B cell (primary cell): ENCODE measurements at regions not wholly inside any gene's neighbourhood (a gene's known extent, or its start where the extent isn't known, plus 50 kb on each side); places are given as distances from the start of the nearest gene placed in this dataset.

ENCODE experiments used
- ATAC-seq: fragments of 200-7000 bp; cut with Tn5 transposase; one replicate; pipeline ENCODE4 v1.10.0; 2021; ENCODE audit warnings: low read depth, mild to moderate bottlenecking, moderate number of reproducible peaks, moderate library complexity
- CTCF ChIA-PET: fragments of 350-600 bp; sonication (Branson Sonifier 250); formaldehyde crosslinking; loops from one replicate; lab custom pipeline; 2021; ENCODE audit warnings: antibody characterized with exemption, inconsistent platforms; lab: Charles Lee
- POLR2A ChIA-PET: fragments of 350-600 bp; sonication (Branson Sonifier 250); formaldehyde crosslinking; loops from one replicate; lab custom pipeline; 2021; ENCODE audit warnings: antibody characterized with exemption; lab: Charles Lee
- DNase-seq: peaks from one replicate; pipeline ENCODE4 v3.0.0; 2013
- H2AFZ ChIP-seq: 2 replicates; pipeline ENCODE4 v1.6.1; 2012; ENCODE audit warnings: mild to moderate bottlenecking, low read depth, low read length; ENCODE audit not compliant: insufficient read depth, poor library complexity, severe bottlenecking
- H3K27ac ChIP-seq, 2 donors: 1 replicate in 1 of 2; 2 replicates in 1 of 2; pipeline ENCODE4 v1.5.1; 2012 to 2013; ENCODE audit warnings: low read length in 2 of 2, mild to moderate bottlenecking in 2 of 2, moderate library complexity in 1 of 2
- H3K27me3 ChIP-seq, 4 experiments: fragments of 200-600 bp in 1 of 4; sonication (generic) in 1 of 4; replicated peaks in 1 of 4; 1 replicate in 2 of 4; 2 replicates in 2 of 4; pipeline versions ENCODE4 v1.6.1 to v1.7.0; 2013 to 2016; ENCODE audit warnings: low read length in 3 of 4, mild to moderate bottlenecking in 2 of 4, mixed read lengths in 1 of 4, moderate library complexity in 1 of 4; ENCODE audit not compliant: insufficient read depth in 4 of 4, control insufficient read depth in 3 of 4; ENCODE audit errors: control extremely low read depth in 1 of 4
- H3K36me3 ChIP-seq, 2 experiments: replicated peaks in 1 of 2; 1 replicate in 1 of 2; 2 replicates in 1 of 2; pipeline versions ENCODE4 v1.6.1 to v1.7.1; 2013; ENCODE audit warnings: low read length in 1 of 2; ENCODE audit not compliant: insufficient read depth in 2 of 2, control insufficient read depth in 1 of 2; ENCODE audit errors: control extremely low read depth in 1 of 2, extremely low read depth in 1 of 2
- H3K4me1 ChIP-seq, 2 donors: fragments of 200-600 bp in 1 of 2; sonication (generic) in 1 of 2; 1 replicate in 1 of 2; 2 replicates in 1 of 2; pipeline versions ENCODE4 v1.5.1 to v1.6.1; 2013 to 2017; ENCODE audit warnings: low read length in 2 of 2; ENCODE audit not compliant: control insufficient read depth in 2 of 2, insufficient read depth in 2 of 2
- H3K4me2 ChIP-seq: replicated peaks from 2 replicates; pipeline ENCODE3; 2012; ENCODE audit warnings: mild to moderate bottlenecking, low read depth, low read length; ENCODE audit not compliant: poor library complexity, severe bottlenecking
- H3K4me3 ChIP-seq, 5 experiments: fragments of 200-600 bp in 1 of 5; sonication (generic) in 1 of 5; 1 replicate in 3 of 5; 2 replicates in 2 of 5; pipeline versions ENCODE4 v1.5.1 to v1.7.0; 2011 to 2016; ENCODE audit warnings: low read length in 4 of 5, mild to moderate bottlenecking in 4 of 5, low read depth in 2 of 5, control low read depth in 1 of 5, moderate library complexity in 1 of 5; ENCODE audit not compliant: insufficient read depth in 1 of 5; ENCODE audit errors: control extremely low read depth in 1 of 5, extremely low read depth in 1 of 5
- H3K79me2 ChIP-seq: fragments of 200-600 bp; sonication (generic); one replicate; pipeline ENCODE4 v1.6.0; 2016; ENCODE audit warnings: low read length; ENCODE audit not compliant: control insufficient read depth, insufficient read depth
- H3K9ac ChIP-seq: fragments of 200-600 bp; sonication (generic); 2 replicates; pipeline ENCODE4 v1.6.1; 2017; ENCODE audit warnings: mild to moderate bottlenecking, low read length, moderate library complexity
- H3K9me3 ChIP-seq, 3 donors: one replicate each; pipeline versions ENCODE4 v1.6.1 to v1.7.1; 2013; ENCODE audit warnings: low read length in 2 of 3; ENCODE audit not compliant: control insufficient read depth in 2 of 3, insufficient read depth in 1 of 3; ENCODE audit errors: control extremely low read depth in 1 of 3
- H4K20me1 ChIP-seq: 2 replicates; pipeline ENCODE4 v1.6.0; 2012; ENCODE audit warnings: mild to moderate bottlenecking, low read length; ENCODE audit not compliant: insufficient read depth, control insufficient read depth, poor library complexity, severe bottlenecking
- H3K27ac Mint-ChIP-seq: one replicate; pipeline ENCODE4 v1.8.0; 2021; ENCODE audit warnings: mixed read lengths
- H3K27me3 Mint-ChIP-seq: one replicate; pipeline ENCODE4 v1.8.0; 2021; ENCODE audit warnings: mixed read lengths
- H3K4me1 Mint-ChIP-seq: one replicate; pipeline ENCODE4 v1.8.0; 2021; ENCODE audit warnings: mixed read lengths
- H3K4me3 Mint-ChIP-seq: one replicate; pipeline ENCODE4 v1.8.0; 2021; ENCODE audit warnings: mixed read lengths
- H3K9me3 Mint-ChIP-seq: one replicate; pipeline ENCODE4 v1.8.0; 2022; ENCODE audit warnings: mixed read lengths; ENCODE audit not compliant: insufficient read depth
- CTCF ChIP-seq: fragments of 200-600 bp; IDR thresholded peaks from one replicate; pipeline ENCODE4 v1.8.0; 2022; ENCODE audit warnings: antibody characterized with exemption, mild to moderate bottlenecking
- EZH2 ChIP-seq: IDR thresholded peaks from 2 replicates; pipeline ENCODE4 v1.6.1; 2012; ENCODE audit warnings: borderline replicate concordance, low read depth, mild to moderate bottlenecking, moderate library complexity, low read length; ENCODE audit not compliant: insufficient read depth, poor library complexity, severe bottlenecking
- WGBS: methylation state at CpG from one replicate; pipeline ENCODE4 v1.1.5; 2013; ENCODE audit warnings: missing lambda C conversion rate; ENCODE audit not compliant: insufficient coverage; 5-methylcytosine and 5-hydroxymethylcytosine counted together
- intact Hi-C: fragments of 100-400 bp; cut with micrococcal nuclease; formaldehyde crosslinking; loops from one replicate; pipeline ENCODE4 v1.10.0; 2022

- H3K4me1 Mint-ChIP-seq = no peaks in the 10 kb centered on the region
Observed at GRCh38 chr1:194919146-194919545, 1689.1 kb downstream of the KCNT2 start.

GRCh38 chr1:194917769-194918168 lies 1690.5 kb downstream of the KCNT2 start:
- no peak overlapping the region for H3K4me3 ChIP-seq
- H3K27ac Mint-ChIP-seq = no peak overlapping the region
- no peaks in the 10 kb centered on the region for H3K4me1 Mint-ChIP-seq
- TF ChIP-seq EZH2 = no peak
- TF ChIP-seq CTCF = no peak
- DNase-seq (no peak), ATAC-seq (no peak)
- H3K9ac ChIP-seq = no peak overlapping the region
- no peaks in the 10 kb centered on the region for H3K27me3 ChIP-seq
- 89% methylated on average over 4 of the region's 4 CpGs for WGBS
- H3K36me3 ChIP-seq = no peaks in the 10 kb centered on the region
- no peak overlapping the region for H3K4me2 ChIP-seq
- no peaks in the 10 kb centered on the region for H3K9me3 ChIP-seq
- POLR2A ChIA-PET = no interaction called here
- H3K9me3 Mint-ChIP-seq = no peaks in the 10 kb centered on the region
- intact Hi-C loops = no loop called here
- no peak overlapping the region for H3K27ac ChIP-seq
- H4K20me1 ChIP-seq = no peaks in the 10 kb centered on the region
- H2AFZ ChIP-seq = no peak overlapping the region
- H3K4me1 ChIP-seq = no peaks in the 10 kb centered on the region
- H3K79me2 ChIP-seq = no peaks in the 10 kb centered on the region
- no peaks in the 10 kb centered on the region for H3K27me3 Mint-ChIP-seq
- CTCF ChIA-PET = no interaction called here
- H3K4me3 Mint-ChIP-seq = no peak overlapping the region

More at GRCh38 chr1:194919146-194919545, 1689.1 kb downstream of the KCNT2 start:
- H3K27me3 ChIP-seq = no peaks in the 10 kb centered on the region
- ATAC-seq (no peak), DNase-seq (no peak)
- Mint-ChIP-seq H3K4me3 (no peak overlapping the region), H3K27me3 (no peaks in the 10 kb centered on the region), H3K9me3 (no peaks in the 10 kb centered on the region), H3K27ac (no peak overlapping the region)
- no peak overlapping the region for H3K4me2 ChIP-seq
- H3K79me2 ChIP-seq = no peaks in the 10 kb centered on the region
- TF ChIP-seq CTCF (no peak), EZH2 (no peak)
- no peak overlapping the region for H2AFZ ChIP-seq
- H3K9me3 ChIP-seq = no peaks in the 10 kb centered on the region
- no peak overlapping the region for H3K9ac ChIP-seq
- H3K4me1 ChIP-seq = no peaks in the 10 kb centered on the region
- ChIA-PET CTCF (no interaction called here), POLR2A (no interaction called here)
- WGBS = 97% methylated on average over 4 of the region's 5 CpGs
- H4K20me1 ChIP-seq = no peaks in the 10 kb centered on the region
- no peaks in the 10 kb centered on the region for H3K36me3 ChIP-seq
- no peak overlapping the region for H3K4me3 ChIP-seq
- H3K27ac ChIP-seq = no peak overlapping the region
- intact Hi-C loops = no loop called here
